SK-N-SH treated with all-trans-retinoic acid at 6 μM for 48 hours (cell line): ENCODE measurements at regions not wholly inside any gene's neighbourhood (a gene's known extent, or its start where the extent isn't known, plus 50 kb on each side); places are given as distances from the start of the nearest gene placed in this dataset.

ENCODE experiments used
- ARNTL ChIP-seq: fragments of 450-650 bp; formaldehyde crosslinking; IDR thresholded peaks from 2 replicates; pipeline ENCODE4 v1.5.0; 2020; ENCODE audit warnings: low read depth, mild to moderate bottlenecking, moderate library complexity, borderline replicate concordance
- ESRRG ChIP-seq: fragments of 250-450 bp; sonication (Bioruptor Pico); IDR thresholded peaks from 2 replicates; pipeline ENCODE4 v1.6.1; 2021; ENCODE audit warnings: mild to moderate bottlenecking
- ISL1 ChIP-seq: fragments of 250-450 bp; sonication (Bioruptor Pico); IDR thresholded peaks from 2 replicates; pipeline ENCODE4 v2.1.2; 2022; ENCODE audit warnings: mild to moderate bottlenecking, moderate library complexity
- OSR1 ChIP-seq: fragments of 250-450 bp; sonication (Bioruptor Pico); IDR thresholded peaks from 2 replicates; pipeline ENCODE4 v1.8.0; 2022; ENCODE audit warnings: moderate library complexity, mild to moderate bottlenecking, inconsistent platforms
- TOX ChIP-seq: fragments of 250-450 bp; sonication (Bioruptor Pico); IDR thresholded peaks from 2 replicates; pipeline ENCODE4 v1.8.0; 2021; ENCODE audit warnings: mild to moderate bottlenecking, moderate library complexity, borderline replicate concordance
- ZC3H10 ChIP-seq: fragments of 250-450 bp; sonication (Bioruptor Pico); IDR thresholded peaks from 2 replicates; pipeline ENCODE4 v1.5.1; 2021; ENCODE audit warnings: mild to moderate bottlenecking, moderate library complexity
- ZNF70 ChIP-seq: fragments of 450-650 bp; formaldehyde crosslinking; IDR thresholded peaks from 2 replicates; pipeline ENCODE4 v1.5.0; 2020; ENCODE audit warnings: mild to moderate bottlenecking, moderate library complexity
- TF ChIP-seq, protein P1 (sequence below): fragments of 250-450 bp; sonication (Bioruptor Pico); IDR thresholded peaks from 2 replicates; pipeline ENCODE4 v1.8.0; 2020; ENCODE audit warnings: mild to moderate bottlenecking, moderate library complexity, borderline replicate concordance
- TF ChIP-seq, protein P2 (sequence below): fragments of 250-450 bp; sonication (Bioruptor Pico); IDR thresholded peaks from 2 replicates; pipeline ENCODE4 v1.5.1; 2020; ENCODE audit warnings: low read depth, mild to moderate bottlenecking, moderate library complexity

DNA sequence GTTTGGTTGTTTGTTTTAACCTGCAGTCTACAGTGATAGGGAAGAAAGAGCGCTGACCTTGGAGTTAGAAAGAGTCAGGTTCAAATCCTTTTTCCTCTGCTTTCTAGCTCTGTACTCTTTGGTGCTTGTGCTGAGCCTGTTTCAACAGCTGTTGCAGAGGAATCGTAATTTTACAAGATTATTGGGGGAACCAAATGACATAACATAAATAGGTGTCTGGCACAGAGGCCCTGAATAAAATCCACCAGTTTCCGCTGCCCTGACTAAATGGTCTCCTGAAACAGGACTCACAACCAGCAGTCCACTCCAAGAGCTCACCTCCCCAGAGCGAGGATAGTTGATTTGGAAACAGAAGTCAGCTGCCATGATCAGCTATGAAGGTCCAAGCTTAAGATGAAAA is 125.0 kb upstream of the CDC42EP3 start:
- TF ChIP-seq, protein P1, sequence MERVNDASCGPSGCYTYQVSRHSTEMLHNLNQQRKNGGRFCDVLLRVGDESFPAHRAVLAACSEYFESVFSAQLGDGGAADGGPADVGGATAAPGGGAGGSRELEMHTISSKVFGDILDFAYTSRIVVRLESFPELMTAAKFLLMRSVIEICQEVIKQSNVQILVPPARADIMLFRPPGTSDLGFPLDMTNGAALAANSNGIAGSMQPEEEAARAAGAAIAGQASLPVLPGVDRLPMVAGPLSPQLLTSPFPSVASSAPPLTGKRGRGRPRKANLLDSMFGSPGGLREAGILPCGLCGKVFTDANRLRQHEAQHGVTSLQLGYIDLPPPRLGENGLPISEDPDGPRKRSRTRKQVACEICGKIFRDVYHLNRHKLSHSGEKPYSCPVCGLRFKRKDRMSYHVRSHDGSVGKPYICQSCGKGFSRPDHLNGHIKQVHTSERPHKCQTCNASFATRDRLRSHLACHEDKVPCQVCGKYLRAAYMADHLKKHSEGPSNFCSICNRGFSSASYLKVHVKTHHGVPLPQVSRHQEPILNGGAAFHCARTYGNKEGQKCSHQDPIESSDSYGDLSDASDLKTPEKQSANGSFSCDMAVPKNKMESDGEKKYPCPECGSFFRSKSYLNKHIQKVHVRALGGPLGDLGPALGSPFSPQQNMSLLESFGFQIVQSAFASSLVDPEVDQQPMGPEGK (CRISPR knock-in tag): no peak
- TF ChIP-seq ZNF70 (CRISPR knock-in tag) (no peak), ARNTL (CRISPR knock-in tag) (no peak), ZC3H10 (CRISPR knock-in tag) (no peak), ISL1 (CRISPR knock-in tag) (no peak), ESRRG (CRISPR knock-in tag) (no peak), TOX (CRISPR knock-in tag) (no peak), OSR1 (CRISPR knock-in tag) (no peak)
- TF ChIP-seq, protein P2, sequence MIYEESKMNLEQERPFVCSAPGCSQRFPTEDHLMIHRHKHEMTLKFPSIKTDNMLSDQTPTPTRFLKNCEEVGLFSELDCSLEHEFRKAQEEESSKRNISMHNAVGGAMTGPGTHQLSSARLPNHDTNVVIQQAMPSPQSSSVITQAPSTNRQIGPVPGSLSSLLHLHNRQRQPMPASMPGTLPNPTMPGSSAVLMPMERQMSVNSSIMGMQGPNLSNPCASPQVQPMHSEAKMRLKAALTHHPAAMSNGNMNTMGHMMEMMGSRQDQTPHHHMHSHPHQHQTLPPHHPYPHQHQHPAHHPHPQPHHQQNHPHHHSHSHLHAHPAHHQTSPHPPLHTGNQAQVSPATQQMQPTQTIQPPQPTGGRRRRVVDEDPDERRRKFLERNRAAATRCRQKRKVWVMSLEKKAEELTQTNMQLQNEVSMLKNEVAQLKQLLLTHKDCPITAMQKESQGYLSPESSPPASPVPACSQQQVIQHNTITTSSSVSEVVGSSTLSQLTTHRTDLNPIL (CRISPR knock-in tag): no peak
